Activated naive CD4-positive, alpha-beta T cell (primary cell): ENCODE measurements at regions not wholly inside any gene's neighbourhood (a gene's known extent, or its start where the extent isn't known, plus 50 kb on each side); places are given as distances from the start of the nearest gene placed in this dataset.
"Not testable (repeated sequence)": the region's sequence is repeated elsewhere in the genome, so short reads cannot be mapped to it uniquely, and the experiment has no call there.

ENCODE experiments used
- DNase-seq, 4 experiments: peaks; one replicate each; lab custom pipeline; 2025; lab: John Stamatoyannopoulos, UW

DNA sequence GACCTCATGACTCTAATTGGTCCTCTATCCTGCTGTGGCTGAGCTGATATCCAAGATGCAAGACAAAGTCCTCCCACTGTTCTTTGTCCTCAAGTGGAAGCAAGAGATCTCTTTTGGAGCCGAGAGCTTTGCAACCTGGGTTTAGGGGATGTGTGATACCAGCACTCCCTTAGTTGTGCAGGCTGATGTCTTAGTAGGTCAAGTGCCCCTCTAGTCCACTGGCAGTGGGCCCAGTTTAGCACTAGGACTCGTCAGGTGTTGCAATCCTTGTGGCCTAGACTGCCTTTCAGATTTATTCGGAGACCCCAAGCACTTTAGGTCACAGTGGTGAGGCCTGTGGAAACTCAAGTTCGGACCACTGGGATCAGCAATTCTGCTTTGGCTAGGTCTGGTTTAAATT is 64.0 kb downstream of the GPRASP3 start:
- DNase-seq: no peak

- DNase-seq: no peak
Observed at GRCh38 chrX:102787283-102787682, 66.7 kb downstream of the GPRASP3 start.

GRCh38 chrX:102808336-102808735 is 87.8 kb downstream of the GPRASP3 start:
- no peak for DNase-seq

- DNase-seq: not testable (repeated sequence)
Observed at GRCh38 chrX:102818269-102818668, 97.7 kb downstream of the GPRASP3 start.

DNA sequence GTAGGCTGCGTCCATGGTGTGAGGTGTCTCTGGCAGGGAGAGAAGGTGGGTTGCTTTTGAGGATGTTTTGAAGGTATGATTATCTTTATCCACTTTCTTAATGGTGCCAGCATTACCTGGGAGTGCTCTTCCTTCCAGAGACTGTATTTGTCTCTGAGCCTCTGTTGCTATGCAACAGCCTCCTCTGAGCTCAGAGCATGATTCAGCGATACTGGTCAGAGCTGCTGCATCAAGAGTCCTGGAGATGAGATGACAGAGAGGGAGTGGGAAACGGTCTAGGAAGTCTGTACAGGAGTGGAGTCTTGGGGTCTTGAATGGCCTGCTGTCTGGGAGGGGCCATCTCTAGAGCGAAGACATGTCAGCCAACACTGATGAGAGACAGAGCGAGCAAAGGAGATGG is 104.4 kb upstream of the RAB40AL start:
- DNase-seq: no peak

- no peak for DNase-seq
Observed at GRCh38 chrX:102833136-102833535, 103.9 kb upstream of the RAB40AL start.

- peak in 1 of 4 experiments; percentile 2 for DNase-seq
Observed at GRCh38 chrX:102835504-102836146, 101.4 kb upstream of the RAB40AL start.

- no peak for DNase-seq
Observed at GRCh38 chrX:102837847-102838246, 99.2 kb upstream of the RAB40AL start.

GRCh38 chrX:102840871-102841705 is 96.0 kb upstream of the RAB40AL start:
- DNase-seq: no peak

GRCh38 chrX:102841706-102842003 is 95.4 kb upstream of the RAB40AL start:
- DNase-seq: no peak

DNA sequence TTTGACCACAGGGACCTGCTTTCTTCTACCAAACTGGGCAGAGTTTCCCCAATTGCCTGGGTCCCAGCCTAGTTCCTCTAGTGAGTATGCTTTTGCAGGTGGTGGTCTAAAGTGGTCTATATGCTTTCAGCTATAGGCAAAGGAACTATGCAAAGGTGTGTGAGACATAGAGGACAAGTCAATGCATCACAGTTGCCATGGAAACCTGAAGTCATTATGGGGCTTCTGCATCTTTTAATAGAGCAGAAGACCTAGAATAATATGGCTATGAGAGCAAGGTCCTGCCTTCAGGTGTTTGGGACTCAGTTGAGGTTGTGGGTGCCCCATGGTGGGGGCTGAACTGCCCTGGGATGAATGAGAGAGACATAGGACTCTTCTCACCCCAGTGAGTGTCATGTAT is 92.1 kb upstream of the RAB40AL start:
- DNase-seq: no peak

DNA sequence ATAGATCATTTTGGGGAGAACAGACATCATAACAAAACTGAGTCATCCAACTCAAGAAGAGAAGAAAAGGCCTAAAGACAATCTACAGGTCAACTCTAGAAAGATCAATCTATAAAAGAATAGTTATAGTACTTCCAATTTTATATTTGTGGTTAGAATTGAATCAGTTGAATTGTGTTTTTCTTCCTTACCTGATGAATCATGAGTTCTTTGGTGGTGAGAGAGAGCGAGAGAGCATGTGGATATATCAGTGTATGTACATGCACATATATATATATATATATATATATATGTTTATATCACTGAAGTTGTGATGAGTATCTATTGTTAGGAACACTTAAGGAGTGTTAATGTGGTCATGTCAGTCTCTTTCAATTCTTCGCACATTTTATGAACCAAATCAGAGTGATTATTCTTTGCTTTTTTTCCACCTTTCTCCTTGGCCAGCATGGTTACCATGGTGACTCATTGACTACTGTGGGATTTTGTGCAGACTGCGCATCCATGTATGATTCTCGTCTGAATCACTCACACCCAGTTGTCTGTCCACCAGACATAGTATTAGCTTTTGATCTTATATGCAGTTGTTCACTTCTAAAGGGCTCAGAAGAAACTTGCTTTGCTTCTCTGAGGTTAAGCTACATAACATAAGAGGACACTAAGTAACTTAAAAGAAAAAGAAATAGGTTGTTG is 90.4 kb upstream of the RAB40AL start:
- DNase-seq: no peak

- no peak for DNase-seq
Observed at GRCh38 chrX:102847362-102847761, 89.7 kb upstream of the RAB40AL start.

DNA sequence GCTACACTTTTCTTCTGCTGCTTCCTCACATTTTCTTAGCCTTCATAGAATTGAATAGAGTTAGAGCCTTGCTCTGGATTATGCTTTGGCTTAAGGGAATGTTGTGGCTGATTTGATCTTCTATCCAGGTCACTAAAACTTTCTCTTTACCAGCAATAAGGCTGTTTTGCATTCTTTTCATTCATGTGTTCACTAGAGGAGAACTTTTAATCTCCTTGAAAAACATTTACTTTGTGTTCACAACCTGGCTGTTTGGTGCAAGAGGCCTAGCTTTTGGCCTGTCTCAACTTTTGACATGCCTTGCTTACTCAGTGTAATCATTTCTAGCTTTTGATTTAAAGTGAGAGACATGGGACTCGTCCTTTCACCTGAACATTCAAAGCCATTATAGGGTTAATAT is 87.7 kb upstream of the RAB40AL start:
- DNase-seq: no peak

DNA sequence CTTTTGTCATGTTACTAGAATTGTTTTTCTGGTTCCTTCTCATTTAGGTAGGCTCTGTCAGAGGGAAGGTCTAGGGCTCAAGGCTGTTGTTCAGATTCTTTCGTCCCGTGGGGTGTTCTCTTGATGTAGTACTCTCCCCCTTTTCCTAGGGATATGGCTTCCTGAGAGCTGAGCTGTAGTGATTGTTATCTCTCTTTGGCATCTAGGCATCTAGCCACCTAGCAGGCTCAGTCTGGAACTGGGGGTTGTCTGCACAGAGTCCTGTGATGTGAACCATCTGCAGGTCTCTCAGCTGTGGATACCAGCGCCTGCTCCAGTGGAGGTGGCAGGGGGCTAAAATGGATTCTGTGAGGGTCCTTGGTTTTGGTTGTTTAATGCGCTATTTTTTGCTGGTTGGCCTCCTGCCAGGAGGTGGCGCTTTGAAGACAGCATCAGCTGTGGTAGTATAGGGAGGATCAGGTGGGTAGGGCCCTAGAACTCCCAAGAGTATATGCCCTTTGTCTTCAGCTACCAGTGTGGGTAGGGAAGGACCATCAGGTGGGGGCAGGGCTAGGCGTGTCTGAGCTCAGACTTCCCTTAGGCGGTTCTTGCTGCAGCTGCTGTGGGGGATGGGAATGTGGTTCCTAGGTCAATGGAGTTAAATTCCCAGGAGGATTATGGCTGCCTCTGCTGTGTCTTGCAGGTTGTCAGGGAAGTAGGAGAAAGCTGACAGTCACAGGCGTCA is 78.1 kb upstream of the RAB40AL start:
- not testable (repeated sequence) for DNase-seq

- DNase-seq: no peak
Observed at GRCh38 chrX:102859550-102859871, 77.6 kb upstream of the RAB40AL start.

- DNase-seq: no peak
Observed at GRCh38 chrX:102860235-102860634, 76.8 kb upstream of the RAB40AL start.

DNA sequence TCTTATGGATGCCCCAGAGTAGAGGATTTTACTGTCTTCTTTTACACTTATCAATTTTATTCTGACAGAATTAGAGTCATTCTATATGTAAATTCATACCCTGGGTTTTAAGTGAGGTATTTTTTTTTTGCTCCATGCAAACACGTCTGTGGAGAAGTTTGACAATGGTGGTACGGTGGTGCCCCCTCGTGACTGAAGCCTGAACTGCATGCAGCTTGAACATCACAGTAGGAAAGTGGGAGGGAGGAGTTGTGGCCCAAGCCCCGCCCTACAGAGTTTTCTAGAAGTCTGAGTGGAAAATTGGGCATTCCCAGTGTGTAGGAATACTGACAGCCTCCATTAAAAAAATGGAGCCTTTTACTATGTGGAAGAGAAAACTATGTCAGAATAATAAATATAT is 73.3 kb upstream of the RAB40AL start:
- peak; percentile 40 to 81 (median 73) for DNase-seq

- no peak for DNase-seq
Observed at GRCh38 chrX:102866981-102867656, 70.0 kb upstream of the RAB40AL start.

- DNase-seq: no peak
Observed at GRCh38 chrX:102883491-102883890, 53.6 kb upstream of the RAB40AL start.
